DMS53 treated with DMSO at 0.1 percent for 48 hours (cell line): ENCODE measurements at regions not wholly inside any gene's neighbourhood (a gene's known extent, or its start where the extent isn't known, plus 50 kb on each side); places are given as distances from the start of the nearest gene placed in this dataset.
"Not testable (repeated sequence)": the region's sequence is repeated elsewhere in the genome, so short reads cannot be mapped to it uniquely, and the experiment has no call there.

Experiments used
- DNase-seq: peaks from one replicate; lab custom pipeline; 2025; ENCODE audit not compliant: unreplicated experiment; lab: John Stamatoyannopoulos, UW

- DNase-seq = no peak
Measured at GRCh38 chr1:221602830-221603229, 139.1 kb downstream of the DUSP10 start.

- not testable (repeated sequence) for DNase-seq
Measured at GRCh38 chr1:221604390-221604789, 137.5 kb downstream of the DUSP10 start.

GRCh38 chr1:221604948-221605347 is 136.9 kb downstream of the DUSP10 start:
- DNase-seq = no peak

- DNase-seq = peak; percentile 16
Measured at GRCh38 chr1:221605569-221605968, 136.3 kb downstream of the DUSP10 start.

- DNase-seq = no peak
Measured at GRCh38 chr1:221606256-221606655, 135.6 kb downstream of the DUSP10 start.

- no peak for DNase-seq
Measured at GRCh38 chr1:221608835-221609320, 133.0 kb downstream of the DUSP10 start.

GRCh38 chr1:221611656-221612046 is 130.2 kb downstream of the DUSP10 start:
- no peak for DNase-seq

GRCh38 chr1:221612047-221612777 is 129.7 kb downstream of the DUSP10 start:
- DNase-seq = peak; percentile 69

GRCh38 chr1:221620437-221621384 is 121.2 kb downstream of the DUSP10 start:
- DNase-seq = no peak

- no peak for DNase-seq
Measured at GRCh38 chr1:221621683-221622082, 120.2 kb downstream of the DUSP10 start.

GRCh38 chr1:221622389-221622788 is 119.5 kb downstream of the DUSP10 start:
- DNase-seq = no peak

GRCh38 chr1:221625026-221625425 is 116.9 kb downstream of the DUSP10 start:
- no peak for DNase-seq

GRCh38 chr1:221626041-221626440 is 115.8 kb downstream of the DUSP10 start:
- DNase-seq = no peak

GRCh38 chr1:221630236-221630635 is 111.7 kb downstream of the DUSP10 start:
- no peak for DNase-seq

GRCh38 chr1:221631556-221631955 is 110.3 kb downstream of the DUSP10 start:
- no peak for DNase-seq

GRCh38 chr1:221632072-221632471 is 109.8 kb downstream of the DUSP10 start:
- no peak for DNase-seq

GRCh38 chr1:221633841-221634409 is 108.0 kb downstream of the DUSP10 start:
- DNase-seq = no peak

GRCh38 chr1:221634606-221635005 is 107.3 kb downstream of the DUSP10 start:
- DNase-seq = no peak

GRCh38 chr1:221635305-221635704 is 106.6 kb downstream of the DUSP10 start:
- DNase-seq = no peak

- DNase-seq = no peak
Measured at GRCh38 chr1:221636096-221636495, 105.8 kb downstream of the DUSP10 start.

- DNase-seq = no peak
Measured at GRCh38 chr1:221636967-221637366, 104.9 kb downstream of the DUSP10 start.

GRCh38 chr1:221637641-221638041 is 104.2 kb downstream of the DUSP10 start:
- DNase-seq = no peak
